GM21723 (cell line): ENCODE measurements at regions not wholly inside any gene's neighbourhood (a gene's known extent, or its start where the extent isn't known, plus 50 kb on each side); places are given as distances from the start of the nearest gene placed in this dataset.

Experiments used
- ATAC-seq: cut with Tn5 transposase; IDR thresholded peaks from one replicate; pipeline ENCODE4 v1.9.1; 2021; ENCODE audit warnings: mild to moderate bottlenecking, moderate library complexity; ENCODE audit not compliant: unreplicated experiment

- no peak for ATAC-seq
Observed at GRCh38 chr15:70409388-70409787, 311.7 kb upstream of the TLE3 start.

DNA sequence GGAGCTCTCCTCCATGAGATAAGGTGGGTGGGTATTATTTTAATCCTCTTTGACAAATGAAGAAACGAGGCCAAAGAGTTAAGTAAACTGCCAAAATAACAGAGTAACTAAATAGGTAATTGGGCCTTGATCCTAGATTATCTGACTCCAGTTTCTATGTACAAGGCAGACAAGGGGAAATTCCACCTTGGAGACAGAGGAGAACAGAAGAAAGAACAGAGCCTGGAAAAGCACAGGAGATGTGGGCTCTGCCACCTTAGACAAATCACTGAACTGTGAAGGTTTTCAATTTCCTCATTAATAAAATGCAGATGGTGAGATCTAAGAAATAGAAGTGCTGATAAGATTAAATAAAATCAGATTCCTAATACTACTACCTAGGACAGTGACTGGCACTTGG lies 310.2 kb upstream of the TLE3 start:
- ATAC-seq: no peak

- ATAC-seq: no peak
Observed at GRCh38 chr15:70407336-70407670, 309.6 kb upstream of the TLE3 start.

GRCh38 chr15:70406617-70407335 lies 309.1 kb upstream of the TLE3 start:
- ATAC-seq: no peak

GRCh38 chr15:70401709-70402108 lies 304.0 kb upstream of the TLE3 start:
- ATAC-seq: no peak

DNA sequence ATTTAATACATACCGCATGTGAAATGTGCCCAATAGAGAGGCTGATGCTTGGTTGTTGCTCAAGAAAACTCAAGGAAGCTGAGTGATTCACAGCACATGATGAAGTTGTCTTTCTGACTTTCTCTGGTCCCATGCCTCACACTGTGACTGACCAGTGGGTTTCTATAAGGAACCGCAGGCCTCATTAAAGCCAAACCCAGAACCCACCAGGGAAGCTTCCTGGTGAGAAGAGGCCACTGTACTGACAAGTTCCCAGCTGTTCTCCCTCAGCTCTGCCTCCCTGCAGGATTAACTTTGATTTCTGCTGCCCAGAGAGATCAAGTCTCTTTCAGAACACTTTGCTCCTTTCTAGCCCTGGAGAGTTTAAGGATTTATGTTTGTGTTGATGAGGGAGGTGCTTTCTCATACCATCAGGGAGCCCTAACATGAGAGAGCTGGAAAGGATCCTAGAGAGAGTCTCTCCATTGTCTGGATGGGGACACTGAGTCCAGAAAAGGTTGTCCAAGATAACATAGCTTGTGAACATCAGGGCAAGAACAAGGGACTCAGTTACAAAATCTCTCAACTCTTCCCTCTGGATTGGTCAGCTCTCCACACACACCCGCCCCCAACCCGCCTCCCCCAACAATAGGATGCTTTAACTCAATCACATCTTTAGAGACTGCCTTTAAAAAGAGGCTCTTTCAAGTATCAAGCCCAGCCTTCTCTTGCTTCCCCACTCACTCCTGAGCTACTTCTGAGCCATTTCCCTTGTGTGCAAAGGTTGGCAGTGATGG lies 303.2 kb upstream of the TLE3 start:
- ATAC-seq: no peak

DNA sequence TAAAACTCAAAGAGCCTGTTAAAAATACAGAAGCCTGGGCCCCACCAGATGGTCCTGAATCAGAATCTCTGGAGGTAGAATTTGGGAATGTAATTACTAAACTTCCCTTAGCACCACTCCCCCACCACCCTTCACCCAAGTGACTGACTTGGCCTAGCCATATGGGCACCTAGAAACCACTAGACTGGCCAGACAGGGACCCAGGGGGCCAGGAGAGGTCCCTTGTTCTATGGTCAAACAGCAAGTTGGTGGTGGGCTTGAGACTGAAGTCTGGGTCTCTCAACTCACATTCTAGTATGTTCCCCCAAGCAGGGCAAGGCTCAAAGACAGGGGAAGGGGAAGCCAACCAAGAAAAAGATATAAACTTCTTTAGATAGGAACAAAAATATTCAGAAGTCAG lies 301.5 kb upstream of the TLE3 start:
- ATAC-seq: no peak

GRCh38 chr15:70398694-70399093 lies 301.0 kb upstream of the TLE3 start:
- ATAC-seq: no peak

DNA sequence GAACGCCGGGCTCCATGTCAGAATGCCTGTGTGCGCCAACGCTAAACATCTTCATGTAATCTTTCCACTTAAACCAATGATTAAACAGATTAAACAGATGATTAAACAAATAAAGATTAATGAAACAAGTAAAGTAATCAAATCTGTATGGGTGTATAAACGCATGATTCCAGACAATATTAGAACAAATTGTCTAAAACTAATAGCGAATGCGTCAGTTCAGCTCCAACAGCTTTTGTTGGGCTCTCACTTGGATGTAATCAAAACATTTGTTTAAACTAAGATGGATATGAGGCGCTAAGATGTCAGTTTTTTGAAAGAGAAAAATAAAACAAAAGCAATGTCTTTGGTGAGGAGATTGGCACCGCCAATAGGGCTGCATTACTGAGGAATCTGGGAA lies 299.1 kb upstream of the TLE3 start:
- no peak for ATAC-seq

- ATAC-seq: no peak
Observed at GRCh38 chr15:70395164-70395563, 297.4 kb upstream of the TLE3 start.

DNA sequence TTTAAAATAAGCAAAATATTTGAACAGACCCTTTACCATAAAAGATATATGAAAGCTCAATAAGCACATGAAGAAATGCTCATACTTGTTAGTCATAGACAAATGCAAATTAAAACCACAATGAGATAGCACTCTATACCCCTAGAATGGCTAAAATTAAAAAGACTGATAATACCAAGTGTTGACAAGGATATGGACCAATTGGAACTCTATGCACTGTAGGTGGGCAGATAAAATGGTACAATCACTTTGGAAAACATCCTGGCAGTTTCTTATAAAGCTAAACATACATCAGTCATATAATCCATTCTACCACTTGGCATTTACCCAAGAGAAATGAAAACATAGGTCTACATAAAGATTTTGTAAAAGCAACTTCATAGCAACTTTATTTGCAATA lies 293.0 kb upstream of the TLE3 start:
- no peak for ATAC-seq

DNA sequence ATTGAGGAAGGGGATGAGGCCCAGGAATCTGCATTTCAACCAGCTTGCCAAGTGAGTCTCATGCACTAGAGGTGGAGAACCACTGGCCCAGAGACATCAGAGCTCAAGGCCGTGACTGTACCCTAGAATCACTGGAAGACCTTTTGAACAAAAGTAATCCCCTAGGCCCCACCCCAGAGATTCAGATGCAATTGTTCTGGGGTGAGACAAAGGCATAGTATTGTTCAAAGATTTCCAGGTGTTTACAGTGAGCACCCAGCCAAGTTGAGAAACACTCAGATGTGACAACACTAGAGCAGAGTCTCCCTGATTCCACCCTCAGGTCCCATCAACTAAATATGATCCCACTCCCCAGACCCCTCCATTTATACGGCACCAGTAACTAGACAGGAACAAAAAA lies 290.3 kb upstream of the TLE3 start:
- no peak for ATAC-seq

DNA sequence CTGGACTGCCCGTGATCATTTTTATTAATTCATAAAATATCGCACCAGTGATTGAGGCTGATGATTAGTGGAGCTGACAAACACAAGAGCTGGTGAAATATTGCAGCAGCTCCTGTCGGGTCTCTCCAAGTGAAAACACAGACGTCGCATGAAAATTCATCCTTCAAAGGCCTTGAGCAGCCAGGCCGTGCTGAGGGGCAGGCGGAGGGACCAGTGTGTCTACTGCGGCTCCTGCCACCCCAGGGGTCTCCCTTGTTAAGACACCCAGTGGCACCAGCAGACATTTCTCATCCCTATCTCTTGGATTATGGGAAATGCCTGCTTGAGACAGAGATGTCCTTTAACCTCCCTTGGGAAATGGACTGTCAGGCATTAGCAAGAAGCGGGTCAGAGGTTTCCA lies 289.4 kb upstream of the TLE3 start:
- no peak for ATAC-seq

DNA sequence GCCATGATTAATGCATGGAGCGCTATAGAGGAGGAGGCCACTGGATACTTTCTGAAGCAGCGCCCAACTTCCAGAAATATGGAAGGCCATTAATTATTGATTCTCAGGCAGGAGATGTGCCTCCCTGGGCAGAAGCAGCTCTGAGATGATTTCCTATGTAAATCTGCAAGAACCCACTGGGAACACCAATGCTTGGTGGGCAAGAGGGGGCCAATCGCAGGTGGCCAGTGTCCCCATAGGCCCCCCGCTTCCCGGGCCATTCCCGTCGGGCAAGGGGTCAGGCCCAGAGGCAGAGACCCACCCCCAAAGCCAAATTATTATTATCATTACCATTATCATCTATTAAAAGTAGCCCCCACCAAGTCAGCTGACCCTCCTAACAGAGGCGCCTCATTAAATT lies 288.0 kb upstream of the TLE3 start:
- ATAC-seq: no peak

DNA sequence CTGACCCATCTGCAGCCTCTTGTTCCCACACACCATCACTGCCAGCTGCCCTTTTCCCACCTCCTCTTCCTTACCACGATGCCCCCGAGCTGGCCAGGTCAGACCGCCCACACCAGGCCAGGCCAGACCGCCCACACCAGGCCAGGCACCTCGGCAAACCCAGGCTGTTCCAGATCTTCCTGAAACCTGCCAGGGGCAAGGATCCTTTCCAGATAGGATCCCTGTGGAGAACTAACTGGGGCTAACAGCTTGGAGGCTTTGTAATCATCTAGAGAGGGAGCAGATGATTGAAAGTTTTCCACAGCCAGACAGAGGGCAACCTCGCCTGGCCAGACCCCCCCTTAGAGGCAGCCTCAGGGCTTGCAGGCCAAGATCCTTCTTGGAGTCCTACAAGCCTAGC lies 287.3 kb upstream of the TLE3 start:
- no peak for ATAC-seq

- no peak for ATAC-seq
Observed at GRCh38 chr15:70383856-70384255, 286.1 kb upstream of the TLE3 start.

DNA sequence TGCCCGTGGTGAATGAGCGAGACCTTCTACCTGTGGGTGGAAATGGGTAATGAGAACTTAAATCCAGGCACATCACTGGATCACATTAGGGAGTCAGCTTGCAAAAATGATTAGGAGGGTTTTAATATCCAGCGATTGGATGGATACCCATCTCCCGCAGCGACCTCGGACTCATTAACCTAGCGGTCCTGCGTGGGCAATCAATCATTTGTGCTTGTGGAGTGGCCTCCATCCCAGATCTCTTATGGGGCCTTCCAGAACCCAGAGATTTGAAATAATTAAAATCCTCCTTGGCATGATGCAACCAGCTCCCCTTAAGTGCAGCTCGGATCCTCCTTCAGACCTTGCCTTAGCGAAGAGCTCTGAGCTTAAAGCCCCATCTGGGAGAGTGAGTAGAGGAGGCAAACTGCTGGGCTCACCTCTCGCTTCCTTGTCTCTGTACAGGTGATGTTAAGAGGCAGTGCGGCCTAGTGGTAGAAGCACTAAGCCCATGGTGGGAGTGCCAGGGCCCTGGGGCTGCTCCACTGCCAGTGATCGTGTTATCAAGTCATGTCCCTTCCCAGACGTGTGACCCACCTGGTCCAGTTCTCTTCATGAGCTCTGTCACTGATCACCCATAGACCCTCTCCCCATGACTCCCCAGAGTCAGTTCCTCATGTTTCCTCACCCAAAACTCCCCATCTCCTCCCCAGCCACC lies 285.2 kb upstream of the TLE3 start:
- no peak for ATAC-seq

DNA sequence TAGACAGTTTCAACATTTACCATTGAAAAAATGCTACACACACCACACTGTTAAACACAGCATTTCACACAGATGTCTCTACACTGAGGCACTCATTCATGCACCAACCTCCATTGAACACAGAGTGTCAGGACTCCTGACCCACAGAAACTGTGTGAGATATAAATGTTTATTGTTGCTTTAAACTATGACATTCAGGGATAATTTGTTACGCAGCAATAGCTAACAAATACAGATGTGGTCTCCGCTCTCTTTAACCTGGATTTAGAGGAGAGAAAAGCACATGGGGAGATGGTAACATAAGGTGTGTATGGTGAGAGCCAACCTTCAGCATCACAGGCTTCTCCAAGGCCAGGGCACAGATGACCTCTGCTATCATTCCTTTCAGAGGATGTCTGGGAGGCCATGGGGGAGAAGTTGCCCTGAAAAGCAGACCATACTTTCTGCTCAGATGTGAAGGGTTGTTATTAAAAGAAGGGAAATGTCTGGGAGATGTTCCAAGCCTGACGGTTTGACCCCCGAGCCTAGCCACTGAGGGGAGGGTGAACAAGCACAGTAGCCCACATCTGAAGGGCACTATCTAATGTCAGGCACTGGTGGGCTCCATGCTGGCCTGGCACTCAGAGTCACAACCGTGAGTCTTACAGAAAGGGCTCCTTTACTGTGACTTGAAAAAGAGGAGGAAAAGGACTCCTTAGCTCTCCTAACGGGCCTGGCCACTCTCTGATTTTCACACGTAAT lies 284.5 kb upstream of the TLE3 start:
- no peak for ATAC-seq

DNA sequence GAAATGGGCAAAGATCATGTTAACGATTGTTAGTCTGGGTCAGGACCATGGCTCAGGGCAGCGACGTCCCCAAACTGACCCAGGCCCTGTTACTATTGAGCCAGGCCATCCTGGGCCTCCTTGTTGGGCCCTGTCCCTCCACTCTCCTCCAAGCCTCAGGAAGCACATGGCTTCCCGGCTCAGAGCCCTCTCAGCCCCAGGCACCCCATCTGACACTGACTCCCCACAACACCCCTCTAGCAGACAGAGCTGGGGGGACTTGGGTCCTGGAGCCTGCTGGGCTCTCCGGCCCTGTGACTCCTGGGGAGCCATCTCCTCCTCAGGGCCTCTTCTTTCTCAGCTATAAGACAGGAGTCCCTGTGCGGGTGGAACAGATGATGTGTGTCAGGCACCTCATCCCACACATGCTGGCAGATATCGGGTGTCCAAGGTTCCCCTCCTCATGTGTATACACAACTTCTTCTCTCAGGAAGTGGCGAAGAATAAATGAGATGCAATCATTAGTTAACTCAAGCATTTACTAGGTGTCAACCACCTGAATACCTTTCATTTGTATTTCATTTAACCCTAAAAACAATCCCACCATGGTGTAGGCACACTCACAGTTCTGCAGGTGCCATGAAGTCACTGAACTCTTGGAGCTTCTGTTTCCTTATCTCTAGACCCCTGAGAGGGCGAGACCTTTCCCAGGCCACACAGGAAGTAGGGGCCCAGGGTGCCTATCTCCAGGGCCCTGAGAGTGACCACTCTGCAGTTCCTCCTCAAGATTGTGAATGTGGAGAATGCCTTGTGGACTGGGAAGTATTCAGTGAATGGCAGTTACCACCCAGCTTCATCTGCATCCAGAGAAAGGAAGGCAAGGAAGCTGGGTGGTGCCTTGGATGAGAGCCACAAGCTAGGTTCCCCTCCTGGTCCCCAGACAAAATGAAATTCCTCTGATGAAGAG lies 282.5 kb upstream of the TLE3 start:
- no peak for ATAC-seq

DNA sequence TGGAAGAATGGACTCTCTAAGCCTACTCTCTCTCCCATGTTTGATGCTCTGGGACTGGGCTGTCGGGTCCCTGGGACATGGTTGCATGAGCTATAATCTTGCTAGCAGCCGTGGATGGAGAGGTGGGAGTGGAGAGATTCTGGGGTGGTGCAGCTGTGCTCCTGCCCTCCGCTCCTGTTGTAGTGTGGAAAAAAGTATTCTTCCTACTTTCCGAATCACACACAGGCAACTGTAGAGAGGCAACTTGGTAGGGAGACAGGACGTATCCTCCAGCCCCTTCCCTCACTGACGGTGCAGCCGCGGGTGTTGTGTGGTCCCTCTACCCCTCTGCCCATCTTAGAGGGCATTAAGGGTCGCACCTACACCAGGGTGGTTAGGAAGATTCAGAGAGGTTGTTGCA lies 281.4 kb upstream of the TLE3 start:
- no peak for ATAC-seq
